ENCODE measurements at regions not wholly inside any gene's neighbourhood (a gene's known extent, or its start where the extent isn't known, plus 50 kb on each side); places are given as distances from the start of the nearest gene placed in this dataset.

DNA sequence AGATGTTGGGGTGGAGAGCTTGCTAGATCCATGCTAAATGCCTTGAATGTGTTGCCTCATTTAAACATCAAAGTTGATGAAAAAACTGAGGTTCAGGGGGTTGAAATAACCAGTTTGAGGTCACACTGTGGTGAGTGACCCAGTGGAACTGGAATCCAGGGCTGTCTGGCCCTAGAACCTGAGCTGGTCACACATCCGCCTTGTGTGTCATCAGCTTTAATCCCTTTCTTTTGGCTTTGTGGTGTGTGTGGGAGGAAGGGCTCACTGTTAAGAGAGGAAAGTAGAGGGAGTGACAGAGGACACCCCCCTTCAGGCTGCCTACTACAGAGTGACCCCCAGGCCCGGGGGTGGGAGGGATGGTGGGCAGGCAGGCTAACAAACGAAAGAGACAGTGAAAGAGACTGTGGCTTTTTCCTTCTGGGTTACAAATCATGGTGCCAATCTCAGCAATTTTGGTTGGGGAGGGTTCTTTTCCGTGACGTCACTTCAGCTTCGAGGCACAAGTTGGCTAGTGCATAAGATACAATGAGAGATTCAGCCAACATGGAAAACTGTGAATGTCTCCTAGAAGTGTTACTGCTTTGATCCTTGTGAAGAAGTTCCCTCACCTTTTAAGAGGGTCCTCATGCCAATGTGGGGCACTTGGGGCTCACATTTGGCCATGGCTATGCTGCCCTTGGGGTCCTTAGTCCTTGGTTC, 164.9 kb downstream of the DLEU7 start:
- Mint-ChIP-seq H3K36me3 (no peaks in the 10 kb centered on the region), H3K9me3 (no peaks in the 10 kb centered on the region), H3K4me1 (peaks cover 40 to 45% of the 10 kb centered on the region in 2 donors), H3K27me3 (ENCODE audit: low read depth in 2 of 2) (peaks cover 50 to 89% of the 10 kb centered on the region in 2 donors), H3K4me3 (peak overlapping the region; percentile 45), H3K27ac (peak overlapping the region in 1 of 2 donors; percentile 77)
- WGBS (ENCODE audit: insufficient coverage): 68% methylated on average over 6 of the region's 6 CpGs
- Histone ChIP-seq H3K36me3 (ENCODE audit: control insufficient read depth, insufficient read depth, low read length) (no peaks in the 10 kb centered on the region), H3K27ac (ENCODE audit: low read length) (no peak overlapping the region), H3K9me3 (ENCODE audit: control insufficient read depth, insufficient read depth, low read length) (no peaks in the 10 kb centered on the region), H3K4me1 (ENCODE audit: control insufficient read depth, insufficient read depth, low read length) (peaks cover 37% of the 10 kb centered on the region), H3K27me3 (ENCODE audit: control insufficient read depth, insufficient read depth, low read length) (peaks cover 55% of the 10 kb centered on the region), H3K4me3 (ENCODE audit: low read length) (no peak overlapping the region)
- TF ChIP-seq, protein P1, sequence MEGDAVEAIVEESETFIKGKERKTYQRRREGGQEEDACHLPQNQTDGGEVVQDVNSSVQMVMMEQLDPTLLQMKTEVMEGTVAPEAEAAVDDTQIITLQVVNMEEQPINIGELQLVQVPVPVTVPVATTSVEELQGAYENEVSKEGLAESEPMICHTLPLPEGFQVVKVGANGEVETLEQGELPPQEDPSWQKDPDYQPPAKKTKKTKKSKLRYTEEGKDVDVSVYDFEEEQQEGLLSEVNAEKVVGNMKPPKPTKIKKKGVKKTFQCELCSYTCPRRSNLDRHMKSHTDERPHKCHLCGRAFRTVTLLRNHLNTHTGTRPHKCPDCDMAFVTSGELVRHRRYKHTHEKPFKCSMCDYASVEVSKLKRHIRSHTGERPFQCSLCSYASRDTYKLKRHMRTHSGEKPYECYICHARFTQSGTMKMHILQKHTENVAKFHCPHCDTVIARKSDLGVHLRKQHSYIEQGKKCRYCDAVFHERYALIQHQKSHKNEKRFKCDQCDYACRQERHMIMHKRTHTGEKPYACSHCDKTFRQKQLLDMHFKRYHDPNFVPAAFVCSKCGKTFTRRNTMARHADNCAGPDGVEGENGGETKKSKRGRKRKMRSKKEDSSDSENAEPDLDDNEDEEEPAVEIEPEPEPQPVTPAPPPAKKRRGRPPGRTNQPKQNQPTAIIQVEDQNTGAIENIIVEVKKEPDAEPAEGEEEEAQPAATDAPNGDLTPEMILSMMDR (IDR thresholded peaks at IDR 0.05): no peak
- ATAC-seq (peak in 2 of 3 donors; percentile 17 to 50), DNase-seq (no peak)
- intact Hi-C loops (cut with micrococcal nuclease): loop anchor here (5.0 kb wide), 1 partner anchor 234 kb away; no protein-coding TSS in a partner anchor

DNA sequence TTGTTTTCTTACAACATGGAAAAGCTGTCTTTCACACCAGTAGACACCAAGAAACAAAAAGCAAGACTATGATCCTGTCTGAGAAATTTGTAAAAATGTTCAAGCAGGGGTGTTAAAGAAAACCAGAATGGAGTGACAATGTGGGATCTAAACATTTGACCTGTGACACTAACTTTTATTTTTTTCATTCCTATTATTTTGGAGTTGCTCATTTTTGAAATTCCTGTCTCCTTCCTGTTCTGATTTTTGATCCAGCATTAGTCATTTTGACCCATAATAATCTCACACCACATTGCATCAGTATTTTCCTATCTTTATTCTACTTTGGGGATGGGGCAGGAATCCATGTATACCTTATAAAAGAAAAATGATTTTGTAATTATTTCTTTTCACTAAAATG, 164.2 kb downstream of the DLEU7 start:
- Histone ChIP-seq H3K27ac (ENCODE audit: low read length) (no peak overlapping the region), H3K4me1 (ENCODE audit: control insufficient read depth, insufficient read depth, low read length) (peaks cover 42% of the 10 kb centered on the region), H3K36me3 (ENCODE audit: control insufficient read depth, insufficient read depth, low read length) (no peaks in the 10 kb centered on the region), H3K27me3 (ENCODE audit: control insufficient read depth, insufficient read depth, low read length) (peaks cover 55% of the 10 kb centered on the region), H3K4me3 (ENCODE audit: low read length) (no peak overlapping the region), H3K9me3 (ENCODE audit: control insufficient read depth, insufficient read depth, low read length) (no peaks in the 10 kb centered on the region)
- Mint-ChIP-seq H3K27me3 (ENCODE audit: low read depth in 2 of 2) (peaks cover 55 to 91% of the 10 kb centered on the region in 2 donors), H3K27ac (no peak overlapping the region), H3K36me3 (no peaks in the 10 kb centered on the region), H3K4me1 (peaks cover 47 to 53% of the 10 kb centered on the region in 2 donors), H3K9me3 (no peaks in the 10 kb centered on the region), H3K4me3 (no peak overlapping the region)
- DNase-seq: no peak
- TF ChIP-seq, protein P1 (IDR thresholded peaks at IDR 0.05): no peak
- intact Hi-C loops (cut with micrococcal nuclease): loop anchor here (5.0 kb wide), 1 partner anchor 233 kb away; no protein-coding TSS in a partner anchor
- ATAC-seq: no peak

DNA sequence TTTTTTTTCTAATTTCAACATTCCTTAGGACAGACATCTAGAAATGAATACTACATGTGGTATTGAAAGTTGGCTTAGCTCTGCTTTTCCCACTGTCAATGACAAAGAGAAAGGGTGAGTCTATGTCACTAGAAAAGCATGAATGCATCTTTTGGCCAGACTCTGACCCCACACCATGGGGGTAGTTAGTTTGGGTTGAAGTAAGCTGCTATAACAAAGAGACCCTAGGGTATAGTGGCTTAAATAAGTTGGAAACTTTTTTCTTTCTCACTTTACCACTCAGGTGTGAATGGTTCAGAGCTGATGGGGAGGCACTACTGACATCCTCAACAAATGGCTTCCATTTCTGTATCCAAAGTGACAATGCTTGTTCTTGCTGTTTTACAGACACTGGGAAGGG, 161.5 kb downstream of the DLEU7 start:
- no peaks in the 10 kb centered on the region for H3K9me3 ChIP-seq (ENCODE audit: control insufficient read depth, insufficient read depth, low read length)
- no peaks in the 10 kb centered on the region for H3K36me3 ChIP-seq (ENCODE audit: control insufficient read depth, insufficient read depth, low read length)
- Mint-ChIP-seq H3K4me1 (peaks cover 57% of the 10 kb centered on the region in 2 donors), H3K9me3 (no peaks in the 10 kb centered on the region), H3K27ac (no peak overlapping the region), H3K36me3 (no peaks in the 10 kb centered on the region), H3K4me3 (no peak overlapping the region), H3K27me3 (ENCODE audit: low read depth in 2 of 2) (peaks cover 66 to 96% of the 10 kb centered on the region in 2 donors)
- TF ChIP-seq, protein P1 (IDR thresholded peaks at IDR 0.05): no peak
- DNase-seq (no peak), ATAC-seq (no peak)
- intact Hi-C loops (cut with micrococcal nuclease): no loop called here
- H3K27me3 ChIP-seq (ENCODE audit: control insufficient read depth, insufficient read depth, low read length): peaks cover 49% of the 10 kb centered on the region
- peaks cover 29% of the 10 kb centered on the region for H3K4me1 ChIP-seq (ENCODE audit: control insufficient read depth, insufficient read depth, low read length)
- H3K27ac ChIP-seq (ENCODE audit: low read length): no peak overlapping the region
- no peak overlapping the region for H3K4me3 ChIP-seq (ENCODE audit: low read length)

DNA sequence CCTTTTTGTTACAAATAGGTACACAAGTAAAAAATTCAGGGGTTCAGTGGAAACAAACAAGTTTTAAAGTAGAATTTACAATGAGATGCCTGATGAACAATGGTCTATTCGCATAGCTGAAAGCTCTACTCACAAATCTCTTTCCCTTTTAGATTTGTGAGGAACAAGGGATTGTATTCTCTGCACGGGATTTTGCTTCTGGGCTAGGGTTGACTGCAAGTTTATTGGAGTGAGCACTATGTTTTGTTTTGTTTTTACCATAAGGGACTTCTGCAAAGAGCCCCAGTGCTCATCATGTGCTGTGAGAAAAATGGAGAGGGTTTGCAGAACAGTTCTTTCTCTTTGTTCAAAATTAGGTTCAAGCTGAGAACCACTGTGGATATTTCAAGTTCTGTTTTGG, 160.5 kb downstream of the DLEU7 start:
- no peak overlapping the region for H3K4me3 Mint-ChIP-seq
- no peaks in the 10 kb centered on the region for H3K36me3 Mint-ChIP-seq
- DNase-seq (no peak), ATAC-seq (no peak)
- peaks cover 40% of the 10 kb centered on the region for H3K27me3 ChIP-seq (ENCODE audit: control insufficient read depth, insufficient read depth, low read length)
- TF ChIP-seq, protein P1 (IDR thresholded peaks at IDR 0.05): no peak
- H3K4me1 ChIP-seq (ENCODE audit: control insufficient read depth, insufficient read depth, low read length): peaks cover 21% of the 10 kb centered on the region
- no peaks in the 10 kb centered on the region for H3K9me3 Mint-ChIP-seq
- H3K9me3 ChIP-seq (ENCODE audit: control insufficient read depth, insufficient read depth, low read length): no peaks in the 10 kb centered on the region
- H3K27me3 Mint-ChIP-seq (ENCODE audit: low read depth in 2 of 2): peaks cover 67 to 95% of the 10 kb centered on the region in 2 donors
- H3K27ac ChIP-seq (ENCODE audit: low read length): no peak overlapping the region
- intact Hi-C loops (cut with micrococcal nuclease): no loop called here
- no peaks in the 10 kb centered on the region for H3K36me3 ChIP-seq (ENCODE audit: control insufficient read depth, insufficient read depth, low read length)
- H3K27ac Mint-ChIP-seq: no peak overlapping the region
- 81% methylated on average over 2 of the region's 2 CpGs for WGBS (ENCODE audit: insufficient coverage)
- peaks cover 49 to 50% of the 10 kb centered on the region in 2 donors for H3K4me1 Mint-ChIP-seq
- no peak overlapping the region for H3K4me3 ChIP-seq (ENCODE audit: low read length)
